HPDE6-E6E7 (cell line): ENCODE measurements at regions not wholly inside any gene's neighbourhood (a gene's known extent, or its start where the extent isn't known, plus 50 kb on each side); places are given as distances from the start of the nearest gene placed in this dataset.
"Not testable (repeated sequence)": the region's sequence is repeated elsewhere in the genome, so short reads cannot be mapped to it uniquely, and the experiment has no call there.

ENCODE experiments used
- DNase-seq: peaks from one replicate; pipeline ENCODE4 v3.0.0; 2011; ENCODE audit warnings: missing footprints; ENCODE audit errors: extremely low spot score

DNA sequence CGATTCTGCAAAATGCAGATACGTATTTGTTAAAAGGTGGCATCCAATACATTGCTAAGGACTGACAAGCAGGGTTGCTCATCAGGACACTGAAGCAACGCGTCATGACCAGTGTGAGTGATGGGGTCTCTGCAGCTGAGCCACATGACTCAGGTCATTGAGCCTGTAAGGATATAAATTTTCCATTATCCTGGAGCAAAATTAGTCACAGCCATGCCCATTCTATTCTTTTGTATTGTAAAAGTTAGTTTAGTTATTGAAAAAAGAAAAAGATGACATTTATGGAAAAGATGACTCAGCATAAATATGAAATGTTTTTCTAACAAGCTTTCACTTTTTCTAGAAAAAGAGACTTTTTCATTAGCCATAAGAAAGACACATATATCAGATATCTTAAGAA is 268.0 kb upstream of the TMEM132C start:
- no peak for DNase-seq

DNA sequence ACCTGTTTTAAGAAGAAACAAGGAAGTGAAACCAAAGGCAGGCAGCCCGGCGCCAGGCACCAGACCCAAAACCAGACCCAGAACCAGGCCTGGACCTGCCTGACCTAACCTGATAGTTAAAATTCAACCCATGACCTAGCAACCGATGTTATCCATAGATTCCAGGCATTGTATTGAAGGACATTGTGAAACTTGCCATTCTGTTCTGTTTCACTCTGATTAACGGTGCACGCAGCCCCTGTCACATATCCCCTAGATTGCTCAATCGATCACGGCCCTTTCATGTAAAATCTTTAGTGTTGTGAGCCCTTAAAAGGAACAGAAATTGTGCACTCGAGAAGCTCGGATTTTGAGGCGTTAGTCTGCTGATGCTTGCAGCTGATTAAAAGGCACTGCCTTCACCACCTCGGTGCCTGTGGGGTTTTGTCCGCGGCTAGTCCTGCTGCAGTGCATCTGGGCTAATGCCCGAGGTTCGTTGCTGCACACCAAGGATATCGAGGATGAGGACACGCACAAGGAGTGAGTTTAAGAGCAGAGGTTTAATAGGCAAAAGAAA is 262.5 kb upstream of the TMEM132C start:
- DNase-seq, result no peak

DNA sequence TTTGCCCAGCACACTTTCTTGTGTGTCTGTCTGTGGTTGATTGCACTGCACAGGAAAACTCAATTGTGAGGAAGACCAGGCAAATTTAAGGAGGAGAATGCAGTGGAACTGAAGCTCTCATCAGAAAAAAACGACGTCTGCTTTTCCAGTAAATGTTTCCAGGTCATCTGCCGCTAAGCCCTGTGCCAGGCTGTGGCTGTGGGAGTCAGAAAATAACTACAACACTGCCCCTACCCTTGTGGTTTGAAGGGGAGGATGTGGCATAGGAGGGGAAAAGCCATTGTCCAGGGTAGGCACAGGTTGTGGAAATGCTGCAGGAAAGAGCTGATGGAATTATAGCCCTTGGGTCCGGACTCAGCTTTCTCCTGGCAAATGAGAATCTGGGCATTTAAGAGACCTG is 259.7 kb upstream of the TMEM132C start:
- no peak for DNase-seq

DNA sequence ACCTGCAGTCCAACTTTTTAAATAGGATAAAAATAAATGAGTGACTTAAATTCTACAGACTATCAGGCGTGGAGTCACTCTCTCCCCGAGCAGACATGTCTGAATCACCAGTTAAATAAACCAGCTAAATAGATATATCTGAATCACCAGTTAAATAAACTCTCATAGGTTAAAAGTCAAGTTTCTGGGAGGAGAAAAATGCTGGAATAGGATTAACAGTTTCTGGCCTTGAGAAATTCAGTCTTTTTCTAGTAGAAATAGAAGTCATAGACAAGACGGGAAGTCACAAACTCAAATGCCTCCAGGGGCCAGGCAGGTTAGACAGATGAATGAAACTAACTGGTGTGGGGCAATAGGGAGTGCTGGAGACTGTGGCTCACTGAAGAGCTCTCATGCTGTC is 258.6 kb upstream of the TMEM132C start:
- DNase-seq, result no peak

DNA sequence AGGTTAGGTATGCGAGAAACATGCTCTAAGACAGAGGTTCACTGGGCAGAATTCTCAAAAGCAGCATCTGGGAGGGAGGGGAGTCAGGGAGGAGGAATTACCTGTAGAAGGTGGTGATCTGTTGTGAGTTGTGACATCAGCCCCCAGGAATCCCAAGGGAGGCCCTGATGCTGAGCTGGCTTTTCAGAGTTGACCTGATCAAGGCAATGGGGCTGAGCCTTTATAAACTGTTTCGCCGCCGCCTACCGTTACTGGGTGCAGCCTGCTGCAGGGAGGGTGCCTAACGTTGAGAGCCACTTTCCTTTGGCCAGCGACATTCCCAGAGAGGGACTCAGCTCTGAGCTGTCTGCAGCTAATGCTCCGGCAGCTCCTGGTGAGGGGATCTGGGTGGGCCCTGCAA is 257.9 kb upstream of the TMEM132C start:
- DNase-seq, result no peak

DNA sequence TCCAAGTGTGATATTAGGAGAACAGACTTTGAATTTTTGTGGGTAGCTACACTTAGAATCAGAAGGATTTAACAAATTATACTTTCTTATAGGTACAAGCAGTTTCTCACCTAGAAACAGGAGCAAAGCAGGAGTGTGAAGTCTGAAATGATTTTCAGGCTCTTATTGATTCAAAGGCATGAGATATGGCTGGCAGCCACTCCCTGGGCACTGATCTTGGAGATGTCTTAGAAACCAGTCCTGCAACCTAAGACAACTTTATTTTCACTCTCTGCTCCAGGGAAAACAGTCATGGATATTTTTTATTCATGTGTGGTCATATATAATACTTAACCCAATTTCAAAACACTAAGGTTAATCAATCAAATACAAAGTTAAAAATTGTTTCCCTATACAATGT is 254.9 kb upstream of the TMEM132C start:
- DNase-seq, result no peak

DNA sequence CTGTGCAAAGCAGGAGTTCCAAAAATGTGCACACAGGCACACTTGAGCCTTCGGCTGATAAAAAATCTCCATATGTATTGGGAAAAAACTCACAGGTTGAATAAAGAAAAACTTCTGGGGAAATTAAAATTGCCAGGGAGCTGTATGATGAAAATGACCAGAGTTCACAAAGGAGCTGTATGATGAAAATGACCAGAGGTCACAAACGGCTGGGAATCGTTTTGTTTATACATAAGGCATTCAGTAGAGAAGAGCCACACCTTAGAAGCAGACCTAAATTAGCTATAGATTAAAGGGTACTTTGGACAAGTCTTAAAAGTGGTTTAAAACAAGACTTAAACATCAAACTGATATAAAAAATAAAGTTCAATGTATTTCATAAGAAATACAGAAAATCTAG is 251.7 kb upstream of the TMEM132C start:
- DNase-seq, result no peak

DNA sequence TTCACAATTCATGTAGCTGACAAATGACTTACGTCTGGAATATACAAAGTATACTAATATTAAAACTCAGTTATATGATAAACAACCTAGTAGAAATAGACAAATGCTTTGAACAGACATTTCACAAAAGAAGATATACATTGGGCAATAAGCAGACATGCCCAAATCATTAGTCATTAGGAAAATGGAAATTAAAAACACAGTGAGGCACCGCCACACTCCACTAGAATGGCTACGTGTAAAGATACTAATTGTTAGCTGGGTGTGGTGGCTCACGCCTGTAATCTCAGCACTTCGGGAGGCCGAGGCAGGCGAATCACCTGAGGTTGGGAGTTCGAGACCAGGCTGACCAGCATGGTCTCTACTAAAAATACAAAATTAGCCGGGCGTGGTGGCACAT is 248.9 kb upstream of the TMEM132C start:
- no peak for DNase-seq

DNA sequence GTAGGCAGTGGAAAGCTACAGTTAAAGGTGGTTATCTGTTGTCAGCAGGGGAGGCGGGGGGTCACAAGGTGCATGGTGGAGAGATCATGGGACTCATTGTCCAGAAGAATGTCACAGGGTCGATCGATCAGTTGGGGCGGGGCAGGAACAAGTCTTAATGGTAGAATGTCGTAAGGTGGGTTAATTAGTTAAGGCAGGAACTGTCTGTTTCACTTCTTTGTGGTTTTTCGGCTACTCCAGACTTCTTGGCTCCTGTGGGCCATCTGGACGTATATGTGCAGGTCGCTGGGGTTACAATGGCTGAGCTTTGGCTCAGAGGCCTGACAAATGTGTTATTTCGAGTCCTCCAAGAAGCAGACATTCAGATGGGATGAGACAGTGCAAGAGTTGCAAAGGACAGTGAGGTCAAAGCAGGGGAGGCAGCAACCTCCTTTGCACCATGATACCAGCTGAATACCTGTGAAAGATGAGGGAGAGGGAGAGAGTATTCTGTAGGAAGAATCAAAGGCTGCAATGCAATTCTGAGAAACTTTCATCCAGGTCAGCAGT is 246.9 kb upstream of the TMEM132C start:
- DNase-seq, result no peak

DNA sequence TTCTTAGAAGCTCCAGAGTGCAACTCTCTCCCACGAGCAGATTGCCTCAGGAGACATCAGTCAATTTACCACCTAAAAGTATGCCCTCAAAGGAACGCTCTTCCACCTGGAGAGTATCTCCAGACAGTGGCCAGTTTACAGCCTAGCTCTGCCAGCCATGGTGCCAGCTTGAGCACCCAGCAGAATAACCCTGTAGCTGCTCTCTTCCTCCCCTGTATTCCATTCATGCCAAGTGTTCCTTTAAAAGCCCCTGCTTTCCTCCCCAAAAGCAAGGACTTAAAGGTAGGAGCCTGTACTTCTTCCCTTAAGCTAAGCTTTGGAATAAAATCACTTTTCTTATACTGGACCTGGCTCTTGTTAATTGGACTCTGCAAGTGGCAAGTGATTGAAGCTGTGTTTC is 245.4 kb upstream of the TMEM132C start:
- no peak for DNase-seq

DNA sequence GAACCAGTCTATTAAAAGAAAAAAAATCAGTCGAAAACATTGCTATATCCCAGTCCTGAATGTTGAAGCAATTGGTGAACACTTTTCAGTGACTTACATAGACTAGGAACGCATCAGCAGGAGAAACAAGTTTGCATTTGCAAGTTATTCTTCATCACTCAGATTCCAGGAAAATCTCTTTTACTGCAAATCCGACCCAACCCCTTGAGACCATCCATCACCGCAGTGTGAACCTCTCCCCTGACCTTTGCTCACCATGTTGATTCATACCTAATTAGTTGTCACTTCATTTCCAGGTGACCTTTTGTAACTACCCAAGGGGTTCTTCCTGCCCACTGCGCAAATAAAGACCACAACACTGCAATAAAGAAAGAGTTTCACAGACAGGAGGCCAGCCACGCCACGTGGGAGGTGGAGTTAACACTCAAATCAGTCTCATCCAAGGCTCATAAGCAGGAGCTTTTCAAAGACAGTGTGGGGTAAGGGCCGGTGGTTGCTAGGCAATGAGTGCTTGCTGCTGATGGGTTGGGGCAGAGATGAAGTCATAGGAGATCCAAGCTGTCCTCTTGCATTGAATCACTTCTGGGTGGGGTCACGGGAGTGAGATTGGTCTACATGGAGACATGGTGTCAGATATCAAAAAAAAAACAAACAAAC is 241.3 kb upstream of the TMEM132C start:
- no peak for DNase-seq

DNA sequence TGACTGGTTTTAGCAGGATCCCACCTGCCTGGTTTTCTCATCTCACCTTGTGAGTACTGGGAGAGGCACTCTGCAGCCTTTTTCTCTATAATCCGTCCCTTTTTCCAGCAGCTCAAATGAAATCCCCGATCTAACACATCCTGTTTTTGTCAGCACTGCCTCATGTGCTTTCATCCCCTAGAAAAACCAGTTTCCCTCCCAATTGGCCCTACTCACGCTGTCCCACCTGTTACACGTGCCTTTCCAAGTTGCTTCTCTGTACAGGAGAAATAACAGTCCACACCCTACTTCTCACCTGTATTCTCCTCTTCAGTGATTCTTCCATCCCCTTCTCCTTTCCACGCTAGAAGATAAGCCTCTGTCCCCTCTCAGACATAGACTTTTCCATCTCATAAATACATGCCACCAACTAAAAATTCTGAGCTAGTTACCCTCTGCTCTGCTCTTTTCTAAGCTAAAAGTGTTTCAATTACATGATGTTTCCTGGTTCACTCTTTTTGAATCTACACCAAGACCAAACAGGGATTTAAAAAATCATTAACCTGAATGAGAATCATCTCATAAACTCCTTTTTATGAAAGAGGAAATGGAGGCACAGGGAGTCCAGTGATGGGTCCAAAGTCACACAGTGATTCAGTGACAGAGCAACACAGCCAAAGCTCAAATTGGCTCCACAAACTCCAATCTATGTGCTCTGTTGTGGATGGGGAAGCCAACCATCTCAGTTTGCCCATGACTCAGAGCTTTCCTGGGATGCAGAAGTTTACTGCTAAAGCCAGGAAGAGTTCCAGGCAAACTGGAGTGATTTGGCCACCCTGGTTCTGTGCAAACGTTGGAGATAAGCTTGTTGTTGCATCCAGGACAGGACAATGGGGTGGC is 240.0 kb upstream of the TMEM132C start:
- DNase-seq, result no peak

DNA sequence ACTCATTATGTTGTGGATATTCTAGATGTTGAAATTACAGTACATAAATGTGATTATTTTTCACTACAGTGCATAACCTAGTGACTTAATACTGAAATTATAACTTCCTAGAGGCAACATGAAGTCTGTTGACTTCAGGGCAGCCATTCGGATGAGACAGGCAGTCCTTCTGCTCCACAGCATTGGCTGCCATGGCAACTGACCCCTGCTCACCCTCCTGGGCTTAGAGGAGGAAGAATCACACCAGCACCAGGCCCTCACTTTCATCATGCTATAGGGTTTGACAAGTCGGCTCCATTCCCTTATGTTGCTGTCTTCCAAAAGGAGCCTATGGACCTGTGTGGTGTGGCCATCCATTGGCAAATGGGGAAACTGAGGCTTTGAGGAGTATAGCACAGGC is 233.5 kb upstream of the TMEM132C start:
- no peak for DNase-seq

DNA sequence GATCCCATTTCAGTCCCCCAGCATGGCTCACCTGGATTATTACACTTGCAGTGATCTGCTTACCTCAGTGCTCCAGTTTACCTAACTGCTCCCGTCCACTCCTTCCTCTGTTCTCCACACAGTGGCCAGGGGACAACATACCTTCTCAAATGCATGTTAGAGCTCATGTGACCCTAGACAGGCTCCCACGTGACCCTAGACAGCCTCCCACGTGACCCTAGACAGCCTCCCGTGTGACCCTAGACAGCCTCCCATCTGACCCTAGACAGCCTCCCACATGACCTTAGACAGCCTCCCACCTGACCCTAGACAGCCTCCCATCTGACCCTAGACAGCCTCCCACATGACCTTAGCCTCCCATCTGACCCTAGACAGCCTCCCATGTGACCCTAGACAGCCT is 226.0 kb upstream of the TMEM132C start:
- no peak for DNase-seq

DNA sequence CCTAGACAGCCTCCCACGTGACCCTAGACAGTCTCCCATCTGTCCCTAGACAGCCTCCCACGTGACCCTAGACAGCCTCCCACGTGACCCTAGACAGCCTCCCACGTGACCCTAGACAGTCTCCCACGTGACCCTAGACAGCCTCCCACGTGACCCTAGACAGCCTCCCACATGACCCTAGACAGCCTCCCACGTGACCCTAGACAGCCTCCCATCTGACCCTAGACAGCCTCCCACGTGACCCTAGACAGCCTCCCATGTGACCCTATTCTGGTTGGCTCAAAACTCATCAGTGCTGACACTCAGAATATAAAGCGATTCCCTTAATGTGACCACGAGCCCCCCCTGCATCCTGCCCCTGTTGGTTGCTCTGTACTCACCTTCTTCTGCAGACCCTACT is 224.7 kb upstream of the TMEM132C start:
- not testable (repeated sequence) for DNase-seq

DNA sequence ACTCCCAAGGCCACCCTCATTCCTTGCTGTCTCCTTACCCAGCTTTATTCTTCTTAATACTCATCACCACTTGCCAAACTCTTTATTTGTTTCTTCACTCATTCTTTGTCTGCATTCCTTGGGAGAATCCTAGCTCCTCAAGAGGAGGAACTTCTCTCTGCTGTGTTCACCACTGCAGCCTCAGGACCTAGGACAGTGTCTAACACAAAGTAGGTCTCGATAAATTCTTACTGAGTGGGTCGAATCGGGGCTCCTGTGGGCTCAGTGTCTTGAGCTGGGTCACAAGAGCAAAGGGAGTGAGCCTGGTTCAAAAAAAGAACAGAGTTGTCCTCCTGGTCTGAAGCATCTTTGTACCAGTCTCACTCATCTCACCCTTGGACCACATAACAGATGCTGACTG is 224.1 kb upstream of the TMEM132C start:
- DNase-seq, result no peak

DNA sequence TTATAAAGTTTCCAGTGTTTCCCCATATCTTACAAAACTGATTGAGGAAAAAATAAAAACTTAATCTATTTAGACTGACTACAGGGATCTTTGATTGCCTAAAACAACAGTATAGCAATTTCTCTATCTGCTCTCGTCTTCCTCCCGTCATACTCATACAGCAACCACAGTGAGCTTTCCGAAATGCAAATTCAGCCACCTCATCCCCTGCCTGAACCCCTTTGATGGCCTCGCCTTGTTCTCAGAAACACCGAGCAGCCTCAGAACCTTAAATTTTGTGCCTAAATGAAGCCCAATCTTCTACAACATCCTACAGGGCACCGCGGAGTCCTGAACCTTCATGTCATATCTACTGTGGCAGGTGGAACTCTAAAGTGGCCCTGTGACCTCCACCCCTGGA is 223.7 kb upstream of the TMEM132C start:
- DNase-seq, result no peak

DNA sequence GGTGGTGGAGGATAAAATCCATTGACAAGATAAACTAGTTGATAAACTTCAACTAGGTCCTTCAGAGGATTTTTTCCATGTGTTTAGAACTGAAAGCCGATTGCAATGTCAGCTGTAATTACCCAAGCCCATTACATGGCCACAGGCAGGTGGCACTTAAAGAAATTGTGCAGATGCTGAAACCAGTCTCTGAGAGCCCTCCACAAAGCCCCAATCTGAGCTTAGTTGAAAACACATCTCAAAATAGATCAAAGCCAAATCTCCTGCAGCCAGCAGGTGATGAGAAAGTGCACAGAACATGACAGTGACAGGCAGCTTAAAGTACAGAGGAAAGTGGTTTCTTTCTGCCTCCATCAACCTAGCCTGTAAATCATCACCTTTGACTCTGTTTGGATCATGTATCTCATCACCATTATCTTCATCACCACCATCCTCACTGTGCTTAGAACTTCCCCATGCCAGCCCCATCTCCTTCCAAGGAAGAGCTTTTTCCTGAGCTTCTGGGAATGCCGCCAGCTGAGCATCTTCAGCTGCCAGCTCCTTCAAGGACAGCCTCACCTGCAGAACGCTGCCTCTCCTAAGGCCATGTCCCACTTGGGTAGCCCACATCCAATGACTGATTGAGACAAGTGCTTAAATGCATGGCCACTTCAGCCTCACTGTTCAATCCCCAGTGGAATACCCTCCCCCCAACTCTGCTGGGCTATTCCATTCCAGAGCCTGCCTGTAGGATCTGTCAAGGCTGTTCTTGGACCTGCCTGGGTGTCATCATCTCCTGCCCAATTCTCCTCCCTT is 219.5 kb upstream of the TMEM132C start:
- no peak for DNase-seq

DNA sequence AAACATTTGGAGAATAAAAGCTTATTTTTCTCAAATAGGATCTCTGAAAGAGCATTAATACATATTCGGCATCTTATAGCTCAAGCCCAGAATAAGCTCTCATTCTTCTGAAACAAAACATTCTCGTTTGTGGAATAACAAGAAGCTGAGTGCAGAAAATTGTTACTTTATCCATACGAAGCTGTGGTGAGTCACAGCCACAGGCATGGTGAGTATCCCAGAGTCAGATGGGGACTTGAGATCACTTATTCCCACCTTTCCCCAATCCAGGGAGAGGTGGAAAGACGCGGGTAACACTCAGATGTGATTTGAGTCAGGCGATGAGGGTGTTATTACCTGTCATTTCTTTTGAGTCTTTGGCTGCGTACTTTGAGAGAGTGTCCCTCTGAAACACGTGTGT is 214.6 kb upstream of the TMEM132C start:
- DNase-seq, result no peak

DNA sequence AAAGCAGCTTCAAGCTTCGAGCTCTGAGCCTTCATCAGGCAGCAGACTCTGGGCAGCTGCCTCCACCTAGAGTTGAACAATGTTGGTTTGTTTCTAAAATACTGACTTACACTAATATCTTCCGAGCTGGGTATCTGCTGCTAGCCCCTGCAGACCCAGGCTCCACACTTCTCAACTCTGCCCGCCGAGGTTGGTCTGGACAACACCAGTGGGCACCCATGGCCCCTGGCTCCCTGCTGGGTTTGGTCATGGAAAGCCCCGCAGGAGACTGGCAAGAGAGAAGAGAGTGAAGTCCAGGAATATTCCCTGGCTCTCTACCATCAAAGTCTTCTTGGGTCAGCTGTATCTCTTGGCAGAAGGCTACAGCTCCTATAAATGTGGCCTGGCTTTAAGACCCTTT is 214.2 kb upstream of the TMEM132C start:
- no peak for DNase-seq

DNA sequence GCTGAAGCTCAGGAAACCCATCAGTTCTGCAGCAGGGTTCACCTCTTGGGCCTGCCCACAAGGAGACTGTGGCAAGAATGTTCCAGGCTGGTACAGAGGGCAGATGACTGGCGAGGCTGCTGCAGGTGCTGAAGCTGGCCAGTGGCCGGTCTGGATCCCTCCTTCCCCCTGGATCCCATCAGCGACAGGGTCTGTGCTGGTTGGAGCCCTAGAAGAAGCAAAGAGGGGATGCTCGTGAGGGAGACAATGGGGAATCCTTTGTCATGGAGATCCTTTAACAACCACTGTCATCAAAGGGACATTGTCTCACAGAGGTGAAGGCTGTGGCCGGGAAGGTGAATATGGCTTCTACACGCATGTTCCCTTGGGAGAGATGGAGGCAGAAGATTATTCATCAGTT is 211.4 kb upstream of the TMEM132C start:
- DNase-seq, result no peak
